ENCODE measurements at regions not wholly inside any gene's neighbourhood (a gene's known extent, or its start where the extent isn't known, plus 50 kb on each side); places are given as distances from the start of the nearest gene placed in this dataset.

- no peak for DNase-seq (ENCODE audit: low spot score)
Measured at GRCh38 chr18:29547626-29548025, 1370.7 kb upstream of the CDH2 start.

- no peak for DNase-seq (ENCODE audit: low spot score)
Measured at GRCh38 chr18:29540548-29540947, 1363.6 kb upstream of the CDH2 start.

GRCh38 chr18:29531746-29532145, 1354.8 kb upstream of the CDH2 start:
- DNase-seq (ENCODE audit: low spot score): no peak

GRCh38 chr18:29523371-29523770, 1346.4 kb upstream of the CDH2 start:
- DNase-seq (ENCODE audit: low spot score): no peak

GRCh38 chr18:29512761-29513160, 1335.8 kb upstream of the CDH2 start:
- DNase-seq (ENCODE audit: low spot score): no peak

GRCh38 chr18:29512203-29512602, 1335.3 kb upstream of the CDH2 start:
- DNase-seq (ENCODE audit: low spot score): no peak

GRCh38 chr18:29501952-29502351, 1325.0 kb upstream of the CDH2 start:
- DNase-seq (ENCODE audit: low spot score): no peak

GRCh38 chr18:29496152-29496680, 1319.3 kb upstream of the CDH2 start:
- DNase-seq (ENCODE audit: low spot score): no peak

- no peak for DNase-seq (ENCODE audit: low spot score)
Measured at GRCh38 chr18:29494371-29494770, 1317.4 kb upstream of the CDH2 start.

- DNase-seq (ENCODE audit: low spot score): no peak
Measured at GRCh38 chr18:29491907-29492306, 1315.0 kb upstream of the CDH2 start.

- DNase-seq (ENCODE audit: low spot score): no peak
Measured at GRCh38 chr18:29488617-29489016, 1311.7 kb upstream of the CDH2 start.

GRCh38 chr18:29465526-29465925, 1288.6 kb upstream of the CDH2 start:
- DNase-seq (ENCODE audit: low spot score): no peak

- no peak for DNase-seq (ENCODE audit: low spot score)
Measured at GRCh38 chr18:29459972-29460371, 1283.0 kb upstream of the CDH2 start.

- DNase-seq (ENCODE audit: low spot score): no peak
Measured at GRCh38 chr18:29457316-29457889, 1280.5 kb upstream of the CDH2 start.

GRCh38 chr18:29449424-29449823, 1272.5 kb upstream of the CDH2 start:
- no peak for DNase-seq (ENCODE audit: low spot score)

- no peak for DNase-seq (ENCODE audit: low spot score)
Measured at GRCh38 chr18:29439398-29439797, 1262.5 kb upstream of the CDH2 start.

GRCh38 chr18:29436459-29436858, 1259.5 kb upstream of the CDH2 start:
- no peak for DNase-seq (ENCODE audit: low spot score)

GRCh38 chr18:29434650-29435049, 1257.7 kb upstream of the CDH2 start:
- DNase-seq (ENCODE audit: low spot score): no peak

- no peak for DNase-seq (ENCODE audit: low spot score)
Measured at GRCh38 chr18:29430416-29430815, 1253.5 kb upstream of the CDH2 start.

- no peak for DNase-seq (ENCODE audit: low spot score)
Measured at GRCh38 chr18:29418136-29418535, 1241.2 kb upstream of the CDH2 start.

- DNase-seq (ENCODE audit: low spot score): no peak
Measured at GRCh38 chr18:29406996-29407395, 1230.1 kb upstream of the CDH2 start.

GRCh38 chr18:29397536-29397935, 1220.6 kb upstream of the CDH2 start:
- DNase-seq (ENCODE audit: low spot score): no peak

GRCh38 chr18:29383311-29384273, 1206.7 kb upstream of the CDH2 start:
- DNase-seq (ENCODE audit: low spot score): no peak
